AG04449 (cell line): ENCODE measurements at regions not wholly inside any gene's neighbourhood (a gene's known extent, or its start where the extent isn't known, plus 50 kb on each side); places are given as distances from the start of the nearest gene placed in this dataset.

ENCODE experiments used
- CTCF ChIA-PET: fragments of 350-600 bp; formaldehyde crosslinking; extraction: SDS; loops from one replicate; lab custom pipeline; 2021; ENCODE audit warnings: antibody characterized with exemption; lab: Yijun Ruan, JAX
- POLR2A ChIA-PET: fragments of 400-600, 350-600 bp; formaldehyde crosslinking; extraction: SDS; loops from one replicate; lab custom pipeline; 2020; ENCODE audit warnings: antibody characterized with exemption, inconsistent platforms; lab: Yijun Ruan, JAX
- DNase-seq: peaks from one replicate; pipeline ENCODE4 v3.0.0-alpha.2; 2010; ENCODE audit warnings: low read depth, low spot score
- H3K4me3 ChIP-seq: 2 replicates; pipeline ENCODE4 v1.5.1; 2011; ENCODE audit warnings: low read depth, mild to moderate bottlenecking, control low read depth, low read length
- CTCF ChIP-seq: IDR thresholded peaks from one replicate; pipeline ENCODE4 v1.5.1; 2011; ENCODE audit warnings: mild to moderate bottlenecking, moderate library complexity, low read length, control low read depth, inconsistent platforms; ENCODE audit not compliant: insufficient read depth; ENCODE audit errors: missing control alignments

GRCh38 chr1:198007687-198008607, 90.8 kb downstream of the LHX9 start:
- TF ChIP-seq CTCF = no peak
- ChIA-PET CTCF (interaction anchor here (0.6 to 1.2 kb wide), 2 partner anchors 11 to 356 kb away, joined by 3 read pairs; no protein-coding TSS in a partner anchor), POLR2A (no interaction called here)

GRCh38 chr1:198014355-198014754, 97.2 kb downstream of the LHX9 start:
- H3K4me3 ChIP-seq = no peak overlapping the region
- TF ChIP-seq CTCF = no peak
- POLR2A ChIA-PET = no interaction called here

More at GRCh38 chr1:198007687-198008607, 90.8 kb downstream of the LHX9 start:
- DNase-seq = no peak
- no peak overlapping the region for H3K4me3 ChIP-seq

GRCh38 chr1:198015309-198015708, 98.1 kb downstream of the LHX9 start:
- no peak for DNase-seq
- ChIA-PET CTCF (interaction anchor here (3.1 kb wide), 1 partner anchor 12 kb away, joined by 9 read pairs; no protein-coding TSS in a partner anchor), POLR2A (no interaction called here)
- no peak overlapping the region for H3K4me3 ChIP-seq
- TF ChIP-seq CTCF = no peak

More at GRCh38 chr1:198014355-198014754, 97.2 kb downstream of the LHX9 start:
- CTCF ChIA-PET = interaction anchor here (1.0 to 3.1 kb wide), 2 partner anchors 11 to 17 kb away, joined by 4 to 9 read pairs; no protein-coding TSS in a partner anchor
- no peak for DNase-seq

GRCh38 chr1:198018529-198018928, 101.4 kb downstream of the LHX9 start:
- H3K4me3 ChIP-seq = no peak overlapping the region
- CTCF ChIA-PET = interaction anchor here (1.1 to 1.5 kb wide), 3 partner anchors 15 to 138 kb away, joined by 3 to 4 read pairs (median 3); no protein-coding TSS in a partner anchor
- peak; percentile 96 for DNase-seq
- POLR2A ChIA-PET = no interaction called here
- no peak for TF ChIP-seq CTCF

- no peak overlapping the region for H3K4me3 ChIP-seq
- no peak for TF ChIP-seq CTCF
- POLR2A ChIA-PET = no interaction called here
- CTCF ChIA-PET = interaction anchor here (1.0 to 1.5 kb wide), 4 partner anchors 11 to 137 kb away, joined by 3 to 4 read pairs (median 3); no protein-coding TSS in a partner anchor
- DNase-seq = no peak
These were observed 102.0 kb downstream of the LHX9 start for GRCh38 chr1:198019126-198019525.

- TF ChIP-seq CTCF = no peak
- no peak overlapping the region for H3K4me3 ChIP-seq
- ChIA-PET CTCF (no interaction called here), POLR2A (no interaction called here)
- no peak for DNase-seq
These were observed 107.2 kb downstream of the LHX9 start for GRCh38 chr1:198024336-198024735.
